ENCODE measurements at regions not wholly inside any gene's neighbourhood (a gene's known extent, or its start where the extent isn't known, plus 50 kb on each side); places are given as distances from the start of the nearest gene placed in this dataset.
A peak's percentile ranks its signal among the peaks of the same experiment; 100 is the strongest.

DNA sequence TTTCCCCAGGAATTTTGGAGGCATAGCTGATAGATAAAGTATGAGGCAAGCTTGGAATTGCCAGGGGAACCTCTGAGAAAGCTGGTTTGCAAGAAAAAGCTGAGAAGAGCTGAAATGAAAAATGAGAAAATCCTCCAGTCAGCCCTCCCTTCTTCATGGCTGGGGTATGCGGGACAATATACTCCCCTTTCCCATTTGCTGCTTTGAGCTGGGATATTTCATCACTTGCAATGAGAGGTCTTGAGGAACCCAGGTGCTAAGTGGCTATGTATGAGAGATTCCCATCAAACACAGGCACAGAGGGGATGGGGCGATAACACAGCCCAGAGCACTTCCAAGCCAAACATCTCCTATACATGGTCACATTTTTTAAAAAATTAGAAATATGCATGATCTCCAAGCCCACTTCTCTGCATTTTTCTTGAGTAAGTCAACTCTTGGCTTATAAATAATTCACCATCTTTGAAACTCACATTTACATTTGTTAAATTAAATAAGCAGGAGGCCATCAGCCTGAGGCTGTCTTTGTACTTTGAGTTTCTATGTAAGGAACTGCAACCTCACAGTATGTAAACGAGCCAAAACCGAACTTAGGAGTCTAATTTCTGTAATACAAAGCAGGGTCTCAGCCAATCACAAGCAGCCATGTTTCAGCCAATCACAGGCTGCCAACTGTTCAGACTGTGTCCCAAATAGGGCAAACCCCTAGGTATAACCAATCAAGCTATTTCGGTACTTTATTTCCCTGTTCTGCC lies 983.6 kb upstream of the NR2F2 start:
- Histone ChIP-seq H3K27ac (ENCODE audit: low read depth in 1 of 2, low read length in 2 of 2) (no peak overlapping the region), H3K36me3 (ENCODE audit: control insufficient read depth in 1 of 2, insufficient read depth in 2 of 2, low read length in 1 of 2) (no peaks in the 10 kb centered on the region), H3K4me1 (ENCODE audit: control insufficient read depth in 1 of 2, insufficient read depth in 2 of 2, low read length in 2 of 2) (no peaks in the 10 kb centered on the region), H3K4me3 (ENCODE audit: low read length in 2 of 2) (no peak overlapping the region), H3K9me3 (ENCODE audit: control insufficient read depth, low read length) (no peaks in the 10 kb centered on the region), H3K27me3 (ENCODE audit: control insufficient read depth in 1 of 2, insufficient read depth in 2 of 2, low read length in 1 of 2) (no peaks in the 10 kb centered on the region)
- DNase-seq (no peak), ATAC-seq (ENCODE audit: low FRiP score) (no peak)
- WGBS, 2 donors = 63 to 70% methylated on average over 5 of the region's 5 CpGs
- intact Hi-C loops (cut with DNase I) = no loop called here

DNA sequence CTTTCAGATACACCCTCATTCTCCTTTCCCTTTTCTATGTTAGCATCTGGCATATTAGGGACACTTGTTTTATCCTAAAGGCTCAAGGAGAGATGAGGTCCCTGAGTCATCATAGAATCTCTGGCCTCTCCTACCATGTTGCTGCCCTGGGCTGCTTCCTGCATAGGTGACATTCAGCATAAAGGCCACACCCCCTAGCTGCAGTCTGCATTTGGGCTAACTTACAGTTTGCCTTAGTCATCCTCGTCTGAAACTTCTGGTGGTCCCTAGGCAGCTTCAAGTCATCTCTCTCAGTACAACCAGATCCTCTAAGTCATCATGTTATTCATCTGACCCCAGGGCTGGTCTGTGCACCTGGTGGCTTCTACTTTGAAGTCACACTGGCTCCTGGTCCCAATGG lies 982.7 kb upstream of the NR2F2 start:
- no peaks in the 10 kb centered on the region for H3K9me3 ChIP-seq (ENCODE audit: control insufficient read depth, low read length)
- intact Hi-C loops (cut with DNase I) = no loop called here
- H3K4me3 ChIP-seq (ENCODE audit: low read length in 2 of 2) = no peak overlapping the region
- no peak overlapping the region for H3K27ac ChIP-seq (ENCODE audit: low read depth in 1 of 2, low read length in 2 of 2)
- no peaks in the 10 kb centered on the region for H3K36me3 ChIP-seq (ENCODE audit: control insufficient read depth in 1 of 2, insufficient read depth in 2 of 2, low read length in 1 of 2)
- no peaks in the 10 kb centered on the region for H3K4me1 ChIP-seq (ENCODE audit: control insufficient read depth in 1 of 2, insufficient read depth in 2 of 2, low read length in 2 of 2)
- DNase-seq (no peak), ATAC-seq (ENCODE audit: low FRiP score) (no peak)
- 93 to 100% methylated on average over 1 of the region's 1 CpG for WGBS, 2 donors
- no peaks in the 10 kb centered on the region for H3K27me3 ChIP-seq (ENCODE audit: control insufficient read depth in 1 of 2, insufficient read depth in 2 of 2, low read length in 1 of 2)

DNA sequence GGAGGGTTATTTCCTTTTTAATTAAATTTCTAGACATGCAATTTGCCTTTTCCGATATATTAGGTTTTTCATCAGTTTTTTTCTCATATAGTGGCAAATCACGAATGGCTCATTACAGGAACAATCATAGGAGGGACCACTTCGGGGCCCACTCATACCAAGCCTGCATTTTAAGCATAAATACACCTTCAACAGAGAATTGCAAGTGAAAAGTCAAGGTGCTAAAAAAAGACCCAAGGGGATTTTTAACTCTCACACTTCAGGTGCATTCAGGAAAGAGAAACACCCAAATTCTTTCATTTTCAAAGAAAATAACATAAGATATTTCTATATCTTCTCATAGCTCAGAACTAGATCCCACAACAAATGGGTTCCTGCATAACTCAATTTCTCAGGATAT lies 979.6 kb upstream of the NR2F2 start:
- Histone ChIP-seq H3K27me3 (ENCODE audit: control insufficient read depth in 1 of 2, insufficient read depth in 2 of 2, low read length in 1 of 2) (no peaks in the 10 kb centered on the region), H3K4me3 (ENCODE audit: low read length in 2 of 2) (no peak overlapping the region), H3K9me3 (ENCODE audit: control insufficient read depth, low read length) (no peaks in the 10 kb centered on the region), H3K36me3 (ENCODE audit: control insufficient read depth in 1 of 2, insufficient read depth in 2 of 2, low read length in 1 of 2) (no peaks in the 10 kb centered on the region), H3K27ac (ENCODE audit: low read depth in 1 of 2, low read length in 2 of 2) (no peak overlapping the region), H3K4me1 (ENCODE audit: control insufficient read depth in 1 of 2, insufficient read depth in 2 of 2, low read length in 2 of 2) (no peaks in the 10 kb centered on the region)
- WGBS, 2 donors = 93 to 94% methylated on average over 3 of the region's 3 CpGs
- no peak for ATAC-seq (ENCODE audit: low FRiP score)
- intact Hi-C loops (cut with DNase I) = no loop called here
- no peak for DNase-seq

DNA sequence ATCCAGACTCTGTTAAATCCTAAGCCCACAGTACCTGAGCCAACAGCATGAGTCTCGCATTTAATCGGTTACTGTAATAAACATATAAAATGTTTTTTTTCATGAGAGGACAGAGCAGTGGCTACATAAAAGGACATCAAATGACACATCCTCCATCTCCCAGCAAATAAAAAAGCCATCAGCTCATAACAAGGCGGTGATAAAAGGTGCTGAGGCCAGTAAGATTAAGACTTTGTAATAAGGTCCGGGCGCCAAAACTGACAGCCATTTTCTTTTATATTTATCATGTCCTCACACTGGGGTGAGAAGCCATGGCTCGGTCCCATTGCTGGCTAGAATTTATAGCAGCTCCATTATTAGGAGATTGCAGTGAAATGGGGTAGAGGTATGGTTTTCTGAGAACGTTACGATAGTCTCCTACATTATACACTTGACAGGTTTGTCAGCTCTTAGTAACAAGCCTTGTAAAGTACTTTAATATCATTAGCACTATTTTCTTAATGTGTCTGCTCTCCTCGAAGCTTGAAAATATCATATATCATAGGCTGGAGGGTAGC lies 977.8 kb upstream of the NR2F2 start:
- Histone ChIP-seq H3K27ac (ENCODE audit: low read depth in 1 of 2, low read length in 2 of 2) (no peak overlapping the region), H3K36me3 (ENCODE audit: control insufficient read depth in 1 of 2, insufficient read depth in 2 of 2, low read length in 1 of 2) (no peaks in the 10 kb centered on the region), H3K9me3 (ENCODE audit: control insufficient read depth, low read length) (no peaks in the 10 kb centered on the region), H3K27me3 (ENCODE audit: control insufficient read depth in 1 of 2, insufficient read depth in 2 of 2, low read length in 1 of 2) (no peaks in the 10 kb centered on the region), H3K4me3 (ENCODE audit: low read length in 2 of 2) (no peak overlapping the region), H3K4me1 (ENCODE audit: control insufficient read depth in 1 of 2, insufficient read depth in 2 of 2, low read length in 2 of 2) (no peaks in the 10 kb centered on the region)
- DNase-seq (no peak), ATAC-seq (ENCODE audit: low FRiP score) (no peak)
- 86 to 91% methylated on average over 9 of the region's 9 CpGs for WGBS, 2 donors
- intact Hi-C loops (cut with DNase I) = no loop called here

DNA sequence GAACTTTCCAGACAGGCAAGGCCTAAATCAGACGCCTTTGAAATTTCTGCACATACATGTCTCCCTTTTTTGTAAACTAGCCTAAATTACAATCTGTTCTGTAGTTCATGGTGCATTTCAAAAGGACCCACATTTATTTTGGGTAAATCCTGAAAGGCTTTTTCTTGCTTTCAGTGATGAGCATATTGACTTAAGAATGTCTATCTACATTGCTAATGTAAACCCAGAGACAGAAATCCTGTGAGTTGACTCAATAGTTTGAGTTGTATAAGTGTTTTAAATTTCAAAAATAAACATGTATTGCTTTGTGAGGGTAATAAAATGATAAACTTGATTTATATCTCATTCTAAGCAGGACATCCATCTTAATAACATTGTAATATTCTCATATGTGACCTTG lies 977.0 kb upstream of the NR2F2 start:
- Histone ChIP-seq H3K27me3 (ENCODE audit: control insufficient read depth in 1 of 2, insufficient read depth in 2 of 2, low read length in 1 of 2) (no peaks in the 10 kb centered on the region), H3K9me3 (ENCODE audit: control insufficient read depth, low read length) (no peaks in the 10 kb centered on the region), H3K36me3 (ENCODE audit: control insufficient read depth in 1 of 2, insufficient read depth in 2 of 2, low read length in 1 of 2) (no peaks in the 10 kb centered on the region), H3K4me3 (ENCODE audit: low read length in 2 of 2) (no peak overlapping the region), H3K27ac (ENCODE audit: low read depth in 1 of 2, low read length in 2 of 2) (no peak overlapping the region), H3K4me1 (ENCODE audit: control insufficient read depth in 1 of 2, insufficient read depth in 2 of 2, low read length in 2 of 2) (no peaks in the 10 kb centered on the region)
- 84 to 85% methylated on average over 1 of the region's 1 CpG for WGBS, 2 donors
- DNase-seq (no peak), ATAC-seq (ENCODE audit: low FRiP score) (no peak)
- intact Hi-C loops (cut with DNase I) = no loop called here

DNA sequence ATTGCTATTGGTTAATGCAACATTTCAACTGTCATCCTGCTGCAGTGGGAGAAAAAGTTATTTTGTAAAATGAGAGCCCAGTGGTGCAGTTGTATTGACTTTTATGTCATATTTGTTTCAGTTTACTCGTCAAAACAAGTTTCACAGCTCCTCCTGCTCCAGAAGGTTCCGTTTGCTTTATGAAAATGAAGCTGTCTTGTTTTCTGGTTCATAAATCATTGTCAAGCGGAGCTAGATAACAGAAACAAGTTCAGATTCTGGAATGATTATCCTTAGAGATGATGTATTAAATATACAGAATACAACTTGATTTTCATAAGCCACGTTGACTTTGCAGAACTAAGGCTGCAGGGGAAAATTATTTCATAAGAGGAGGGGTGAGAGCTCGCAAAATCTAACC lies 970.5 kb upstream of the NR2F2 start:
- 70 to 71% methylated on average over 5 of the region's 5 CpGs for WGBS, 2 donors
- Histone ChIP-seq H3K27me3 (ENCODE audit: control insufficient read depth in 1 of 2, insufficient read depth in 2 of 2, low read length in 1 of 2) (no peaks in the 10 kb centered on the region), H3K36me3 (ENCODE audit: control insufficient read depth in 1 of 2, insufficient read depth in 2 of 2, low read length in 1 of 2) (no peaks in the 10 kb centered on the region), H3K4me1 (ENCODE audit: control insufficient read depth in 1 of 2, insufficient read depth in 2 of 2, low read length in 2 of 2) (no peaks in the 10 kb centered on the region), H3K9me3 (ENCODE audit: control insufficient read depth, low read length) (peaks cover 4% of the 10 kb centered on the region), H3K27ac (ENCODE audit: low read depth in 1 of 2, low read length in 2 of 2) (no peak overlapping the region), H3K4me3 (ENCODE audit: low read length in 2 of 2) (no peak overlapping the region)
- DNase-seq = no peak
- intact Hi-C loops (cut with DNase I) = no loop called here
- no peak for ATAC-seq (ENCODE audit: low FRiP score)

DNA sequence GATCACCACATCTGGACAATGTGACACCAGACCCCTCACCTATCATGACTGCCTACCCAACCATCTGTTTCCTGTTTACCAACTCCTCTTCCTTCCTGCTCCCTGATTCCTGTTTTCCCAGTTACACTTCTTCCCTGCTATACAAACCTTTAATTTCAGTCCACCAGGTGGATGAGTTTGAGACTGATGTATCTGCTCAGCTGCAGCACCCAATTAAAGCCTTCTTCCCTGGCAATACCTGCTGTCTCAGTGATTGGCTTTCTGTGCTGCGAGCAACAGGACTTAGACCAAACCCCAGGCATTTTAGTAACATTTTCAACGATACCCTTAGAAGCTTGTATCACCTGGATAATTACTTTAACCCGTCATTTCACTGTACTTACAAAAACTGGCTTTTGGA lies 968.2 kb upstream of the NR2F2 start:
- intact Hi-C loops (cut with DNase I) = no loop called here
- 64 to 77% methylated on average over 3 of the region's 3 CpGs for WGBS, 2 donors
- Histone ChIP-seq H3K27me3 (ENCODE audit: control insufficient read depth in 1 of 2, insufficient read depth in 2 of 2, low read length in 1 of 2) (no peaks in the 10 kb centered on the region), H3K36me3 (ENCODE audit: control insufficient read depth in 1 of 2, insufficient read depth in 2 of 2, low read length in 1 of 2) (no peaks in the 10 kb centered on the region), H3K4me3 (ENCODE audit: low read length in 2 of 2) (no peak overlapping the region), H3K27ac (ENCODE audit: low read depth in 1 of 2, low read length in 2 of 2) (no peak overlapping the region), H3K4me1 (ENCODE audit: control insufficient read depth in 1 of 2, insufficient read depth in 2 of 2, low read length in 2 of 2) (no peaks in the 10 kb centered on the region), H3K9me3 (ENCODE audit: control insufficient read depth, low read length) (peaks cover 4% of the 10 kb centered on the region)
- no peak for ATAC-seq (ENCODE audit: low FRiP score)
- no peak for DNase-seq

DNA sequence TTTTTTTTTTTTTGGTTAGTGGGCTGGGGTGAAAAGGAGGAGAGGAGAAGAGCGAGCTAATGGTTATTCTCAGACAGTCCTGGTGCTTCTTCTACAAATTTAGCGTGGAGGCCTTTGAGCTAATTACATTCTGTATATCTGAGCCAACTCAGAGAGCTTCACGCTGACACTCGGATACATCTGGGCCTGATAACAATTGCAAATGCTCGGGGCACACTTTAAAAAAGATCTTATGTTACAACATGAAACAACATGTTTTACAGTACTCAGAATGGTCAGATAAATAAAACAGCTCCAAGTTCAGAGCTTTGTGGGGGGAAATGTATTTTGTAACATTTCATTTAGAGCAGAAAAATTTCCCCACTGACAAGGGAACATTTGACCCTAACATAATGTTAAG lies 966.9 kb upstream of the NR2F2 start:
- intact Hi-C loops (cut with DNase I) = no loop called here
- WGBS, 2 donors = 69 to 72% methylated on average over 5 of the region's 5 CpGs
- DNase-seq (no peak), ATAC-seq (ENCODE audit: low FRiP score) (no peak)
- no peaks in the 10 kb centered on the region for H3K36me3 ChIP-seq (ENCODE audit: control insufficient read depth in 1 of 2, insufficient read depth in 2 of 2, low read length in 1 of 2)
- H3K4me1 ChIP-seq (ENCODE audit: control insufficient read depth in 1 of 2, insufficient read depth in 2 of 2, low read length in 2 of 2) = no peaks in the 10 kb centered on the region
- H3K27me3 ChIP-seq (ENCODE audit: control insufficient read depth in 1 of 2, insufficient read depth in 2 of 2, low read length in 1 of 2) = no peaks in the 10 kb centered on the region
- no peak overlapping the region for H3K27ac ChIP-seq (ENCODE audit: low read depth in 1 of 2, low read length in 2 of 2)
- H3K4me3 ChIP-seq (ENCODE audit: low read length in 2 of 2) = no peak overlapping the region
- H3K9me3 ChIP-seq (ENCODE audit: control insufficient read depth, low read length) = peaks cover 4% of the 10 kb centered on the region

DNA sequence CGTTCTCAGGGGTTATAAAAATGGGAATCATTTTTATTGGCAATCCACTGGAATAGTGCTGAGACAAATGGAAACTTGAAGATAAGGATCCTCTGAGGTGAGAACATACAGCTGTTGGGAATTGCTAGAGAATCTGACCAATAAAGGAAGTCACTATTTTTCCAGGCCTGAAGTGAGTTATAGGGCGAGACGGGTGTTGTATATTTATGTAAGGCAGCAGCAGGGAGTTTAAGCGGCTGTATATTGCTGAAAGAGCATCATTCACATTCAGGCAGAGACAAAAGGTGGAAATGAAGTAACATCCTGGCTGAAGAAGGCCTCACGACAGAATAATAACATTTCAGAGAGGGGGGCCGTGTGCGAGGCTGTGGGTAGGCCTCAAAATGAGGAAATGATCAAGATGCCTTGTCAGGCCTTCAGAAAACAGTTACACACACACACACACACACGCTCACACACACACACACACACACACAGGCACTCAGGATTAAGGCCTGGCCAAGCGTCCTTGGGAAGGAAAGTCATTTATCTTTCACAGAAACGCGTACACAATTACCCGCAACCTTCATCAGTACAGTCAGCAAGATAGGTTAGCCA lies 964.9 kb upstream of the NR2F2 start:
- Histone ChIP-seq H3K36me3 (ENCODE audit: control insufficient read depth in 1 of 2, insufficient read depth in 2 of 2, low read length in 1 of 2) (no peaks in the 10 kb centered on the region), H3K9me3 (ENCODE audit: control insufficient read depth, low read length) (peaks cover 4% of the 10 kb centered on the region), H3K4me1 (ENCODE audit: control insufficient read depth in 1 of 2, insufficient read depth in 2 of 2, low read length in 2 of 2) (no peaks in the 10 kb centered on the region), H3K27ac (ENCODE audit: low read depth in 1 of 2, low read length in 2 of 2) (no peak overlapping the region), H3K27me3 (ENCODE audit: control insufficient read depth in 1 of 2, insufficient read depth in 2 of 2, low read length in 1 of 2) (no peaks in the 10 kb centered on the region), H3K4me3 (ENCODE audit: low read length in 2 of 2) (no peak overlapping the region)
- intact Hi-C loops (cut with DNase I) = no loop called here
- 82 to 83% methylated on average over 12 of the region's 12 CpGs for WGBS, 2 donors
- DNase-seq (no peak), ATAC-seq (ENCODE audit: low FRiP score) (peak; percentile 62)

All from aorta (tissue), 5 donors.